GM23338 (cell line): ENCODE measurements at regions not wholly inside any gene's neighbourhood (a gene's known extent, or its start where the extent isn't known, plus 50 kb on each side); places are given as distances from the start of the nearest gene placed in this dataset.

ENCODE experiments used
- ATAC-seq: fragments of 200-7000 bp; cut with Tn5 transposase; 3 replicates; pipeline ENCODE4 v1.9.1; 2020
- DNase-seq: peaks from one replicate; pipeline ENCODE4 v3.0.0-alpha.2; 2015; ENCODE audit warnings: low spot score
- H2AFZ ChIP-seq: fragments of 200-600 bp; sonication (generic); 2 replicates; pipeline ENCODE4 v1.8.0; 2016; ENCODE audit warnings: antibody characterized with exemption, mild to moderate bottlenecking, moderate library complexity
- H3F3A ChIP-seq: fragments of 200-600 bp; sonication (generic); replicated peaks from 2 replicates; pipeline ENCODE4 v1.8.0; 2017; ENCODE audit warnings: antibody characterized with exemption, mixed run types, low read depth
- H3K27ac ChIP-seq: fragments of 200-600 bp; sonication (generic); 2 replicates; pipeline ENCODE4 v1.6.1; 2016; ENCODE audit warnings: low read depth
- H3K27me3 ChIP-seq: fragments of 200-600 bp; sonication (generic); 2 replicates; pipeline ENCODE4 v1.8.0; 2016; ENCODE audit warnings: mild to moderate bottlenecking, mixed run types, moderate library complexity; ENCODE audit not compliant: insufficient read depth
- H3K36me3 ChIP-seq: fragments of 200-600 bp; sonication (generic); 2 replicates; pipeline ENCODE4 v1.8.0; 2016; ENCODE audit warnings: mild to moderate bottlenecking; ENCODE audit not compliant: insufficient read depth
- H3K4me1 ChIP-seq: fragments of 200-600 bp; sonication (generic); 2 replicates; pipeline ENCODE4 v1.8.0; 2016; ENCODE audit warnings: mild to moderate bottlenecking, moderate library complexity; ENCODE audit not compliant: insufficient read depth
- H3K4me2 ChIP-seq: fragments of 200-600 bp; sonication (generic); 2 replicates; pipeline ENCODE4 v1.7.1; 2017; ENCODE audit warnings: mixed run types
- H3K4me3 ChIP-seq: fragments of 200-600 bp; sonication (generic); 2 replicates; pipeline ENCODE4 v1.6.1; 2016; ENCODE audit warnings: mixed run types
- H3K79me2 ChIP-seq: fragments of 200-600 bp; sonication (generic); replicated peaks from 2 replicates; pipeline ENCODE4 v1.8.0; 2017; ENCODE audit warnings: mild to moderate bottlenecking; ENCODE audit not compliant: insufficient read depth
- H3K9me2 ChIP-seq: fragments of 200-600 bp; sonication (generic); 2 replicates; pipeline ENCODE4 v1.8.0; 2017; ENCODE audit not compliant: insufficient read depth
- H4K20me1 ChIP-seq: fragments of 200-600 bp; sonication (generic); replicated peaks from 2 replicates; pipeline ENCODE4 v1.8.0; 2017; ENCODE audit warnings: mild to moderate bottlenecking; ENCODE audit not compliant: insufficient read depth
- H3K27ac Mint-ChIP-seq: 2 replicates; pipeline ENCODE4 v1.8.0; 2020; ENCODE audit warnings: inconsistent platforms, mild to moderate bottlenecking, moderate library complexity, mixed read lengths
- H3K27me3 Mint-ChIP-seq: 3 replicates; pipeline ENCODE4 v1.8.0; 2022; ENCODE audit warnings: low read depth, mild to moderate bottlenecking, moderate library complexity, mixed read lengths, inconsistent platforms; ENCODE audit not compliant: insufficient read depth, poor library complexity
- H3K36me3 Mint-ChIP-seq: 3 replicates; pipeline ENCODE4 v1.8.0; 2021; ENCODE audit warnings: low read depth, mild to moderate bottlenecking, inconsistent platforms, moderate library complexity, mixed read lengths
- H3K4me1 Mint-ChIP-seq: 3 replicates; pipeline ENCODE4 v1.8.0; 2020; ENCODE audit warnings: mild to moderate bottlenecking, inconsistent platforms, mixed read lengths
- H3K4me3 Mint-ChIP-seq: 3 replicates; pipeline ENCODE4 v1.8.0; 2021; ENCODE audit warnings: moderate library complexity, mild to moderate bottlenecking, inconsistent platforms, mixed read lengths
- H3K9me3 Mint-ChIP-seq: 3 replicates; pipeline ENCODE4 v1.8.0; 2020; ENCODE audit warnings: moderate library complexity, mild to moderate bottlenecking, inconsistent platforms, mixed read lengths
- CREB1 ChIP-seq: fragments of 250-450 bp; sonication (Bioruptor Pico); IDR thresholded peaks from 2 replicates; pipeline ENCODE4 v1.5.0; 2020; ENCODE audit warnings: low read depth, mild to moderate bottlenecking, moderate library complexity
- JUNB ChIP-seq: IDR thresholded peaks from one replicate; pipeline ENCODE4 v1.6.1; 2016; ENCODE audit warnings: antibody characterized with exemption; ENCODE audit not compliant: unreplicated experiment
- POLR2AphosphoS5 ChIP-seq: IDR thresholded peaks from 2 replicates; pipeline ENCODE4 v1.6.1; 2016; ENCODE audit warnings: antibody characterized with exemption, low read depth
- ZNF114 ChIP-seq: fragments of 250-450 bp; sonication (Bioruptor Pico); IDR thresholded peaks from 2 replicates; pipeline ENCODE4 v1.5.0; 2020; ENCODE audit warnings: mild to moderate bottlenecking, moderate library complexity
- ZNF331 ChIP-seq: fragments of 250-450 bp; sonication (Bioruptor Pico); IDR thresholded peaks from 2 replicates; pipeline ENCODE4 v1.5.0; 2020; ENCODE audit warnings: low read depth, mild to moderate bottlenecking, moderate library complexity
- TF ChIP-seq, protein P1 (sequence below), 2 experiments: fragments of 200-600 bp in 1 of 2; sonication (generic) in 1 of 2; conservative IDR thresholded peaks; 2 replicates each; pipeline versions ENCODE4 v1.5.1 to v1.6.1; 2016 to 2017; ENCODE audit warnings: antibody characterized with exemption in 2 of 2, low read depth in 2 of 2, mild to moderate bottlenecking in 2 of 2, moderate library complexity in 1 of 2
- TF ChIP-seq, protein P2 (sequence below): IDR thresholded peaks from 2 replicates; pipeline ENCODE4 v1.6.1; 2016; ENCODE audit warnings: antibody characterized with exemption
- TF ChIP-seq, protein P3 (sequence below): IDR thresholded peaks from one replicate; pipeline ENCODE4 v1.6.1; 2018; ENCODE audit warnings: antibody characterized with exemption; ENCODE audit not compliant: unreplicated experiment

DNA sequence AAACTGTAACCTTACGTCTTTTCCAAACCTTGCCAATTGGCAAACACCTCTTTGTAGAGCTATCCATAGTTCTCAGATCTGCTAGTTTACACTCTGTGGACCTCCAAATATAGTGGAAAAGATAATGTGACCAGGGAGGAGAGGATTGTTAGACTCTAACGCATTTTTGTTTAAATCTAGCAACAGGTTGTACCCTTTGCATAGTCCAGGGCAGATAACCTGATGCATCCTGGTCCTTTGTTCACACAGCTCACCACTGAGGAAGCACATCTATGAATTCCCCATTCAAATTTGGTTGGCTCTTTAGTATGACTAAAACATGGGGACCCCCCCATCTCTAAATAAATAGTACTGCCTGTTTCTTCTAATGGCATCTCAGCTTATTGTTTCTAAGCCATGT, 55.9 kb downstream of the PAGE2 start (continued):
- TF ChIP-seq, protein P1, sequence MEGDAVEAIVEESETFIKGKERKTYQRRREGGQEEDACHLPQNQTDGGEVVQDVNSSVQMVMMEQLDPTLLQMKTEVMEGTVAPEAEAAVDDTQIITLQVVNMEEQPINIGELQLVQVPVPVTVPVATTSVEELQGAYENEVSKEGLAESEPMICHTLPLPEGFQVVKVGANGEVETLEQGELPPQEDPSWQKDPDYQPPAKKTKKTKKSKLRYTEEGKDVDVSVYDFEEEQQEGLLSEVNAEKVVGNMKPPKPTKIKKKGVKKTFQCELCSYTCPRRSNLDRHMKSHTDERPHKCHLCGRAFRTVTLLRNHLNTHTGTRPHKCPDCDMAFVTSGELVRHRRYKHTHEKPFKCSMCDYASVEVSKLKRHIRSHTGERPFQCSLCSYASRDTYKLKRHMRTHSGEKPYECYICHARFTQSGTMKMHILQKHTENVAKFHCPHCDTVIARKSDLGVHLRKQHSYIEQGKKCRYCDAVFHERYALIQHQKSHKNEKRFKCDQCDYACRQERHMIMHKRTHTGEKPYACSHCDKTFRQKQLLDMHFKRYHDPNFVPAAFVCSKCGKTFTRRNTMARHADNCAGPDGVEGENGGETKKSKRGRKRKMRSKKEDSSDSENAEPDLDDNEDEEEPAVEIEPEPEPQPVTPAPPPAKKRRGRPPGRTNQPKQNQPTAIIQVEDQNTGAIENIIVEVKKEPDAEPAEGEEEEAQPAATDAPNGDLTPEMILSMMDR (conservative IDR thresholded peaks at IDR 0.05; ENCODE audit: low read depth in 2 of 2), result no peak
- no peak for TF ChIP-seq JUNB
- TF ChIP-seq, protein P2, sequence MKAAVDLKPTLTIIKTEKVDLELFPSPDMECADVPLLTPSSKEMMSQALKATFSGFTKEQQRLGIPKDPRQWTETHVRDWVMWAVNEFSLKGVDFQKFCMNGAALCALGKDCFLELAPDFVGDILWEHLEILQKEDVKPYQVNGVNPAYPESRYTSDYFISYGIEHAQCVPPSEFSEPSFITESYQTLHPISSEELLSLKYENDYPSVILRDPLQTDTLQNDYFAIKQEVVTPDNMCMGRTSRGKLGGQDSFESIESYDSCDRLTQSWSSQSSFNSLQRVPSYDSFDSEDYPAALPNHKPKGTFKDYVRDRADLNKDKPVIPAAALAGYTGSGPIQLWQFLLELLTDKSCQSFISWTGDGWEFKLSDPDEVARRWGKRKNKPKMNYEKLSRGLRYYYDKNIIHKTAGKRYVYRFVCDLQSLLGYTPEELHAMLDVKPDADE, result no peak
- TF ChIP-seq, protein P3, sequence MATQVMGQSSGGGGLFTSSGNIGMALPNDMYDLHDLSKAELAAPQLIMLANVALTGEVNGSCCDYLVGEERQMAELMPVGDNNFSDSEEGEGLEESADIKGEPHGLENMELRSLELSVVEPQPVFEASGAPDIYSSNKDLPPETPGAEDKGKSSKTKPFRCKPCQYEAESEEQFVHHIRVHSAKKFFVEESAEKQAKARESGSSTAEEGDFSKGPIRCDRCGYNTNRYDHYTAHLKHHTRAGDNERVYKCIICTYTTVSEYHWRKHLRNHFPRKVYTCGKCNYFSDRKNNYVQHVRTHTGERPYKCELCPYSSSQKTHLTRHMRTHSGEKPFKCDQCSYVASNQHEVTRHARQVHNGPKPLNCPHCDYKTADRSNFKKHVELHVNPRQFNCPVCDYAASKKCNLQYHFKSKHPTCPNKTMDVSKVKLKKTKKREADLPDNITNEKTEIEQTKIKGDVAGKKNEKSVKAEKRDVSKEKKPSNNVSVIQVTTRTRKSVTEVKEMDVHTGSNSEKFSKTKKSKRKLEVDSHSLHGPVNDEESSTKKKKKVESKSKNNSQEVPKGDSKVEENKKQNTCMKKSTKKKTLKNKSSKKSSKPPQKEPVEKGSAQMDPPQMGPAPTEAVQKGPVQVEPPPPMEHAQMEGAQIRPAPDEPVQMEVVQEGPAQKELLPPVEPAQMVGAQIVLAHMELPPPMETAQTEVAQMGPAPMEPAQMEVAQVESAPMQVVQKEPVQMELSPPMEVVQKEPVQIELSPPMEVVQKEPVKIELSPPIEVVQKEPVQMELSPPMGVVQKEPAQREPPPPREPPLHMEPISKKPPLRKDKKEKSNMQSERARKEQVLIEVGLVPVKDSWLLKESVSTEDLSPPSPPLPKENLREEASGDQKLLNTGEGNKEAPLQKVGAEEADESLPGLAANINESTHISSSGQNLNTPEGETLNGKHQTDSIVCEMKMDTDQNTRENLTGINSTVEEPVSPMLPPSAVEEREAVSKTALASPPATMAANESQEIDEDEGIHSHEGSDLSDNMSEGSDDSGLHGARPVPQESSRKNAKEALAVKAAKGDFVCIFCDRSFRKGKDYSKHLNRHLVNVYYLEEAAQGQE, result no peak

DNA sequence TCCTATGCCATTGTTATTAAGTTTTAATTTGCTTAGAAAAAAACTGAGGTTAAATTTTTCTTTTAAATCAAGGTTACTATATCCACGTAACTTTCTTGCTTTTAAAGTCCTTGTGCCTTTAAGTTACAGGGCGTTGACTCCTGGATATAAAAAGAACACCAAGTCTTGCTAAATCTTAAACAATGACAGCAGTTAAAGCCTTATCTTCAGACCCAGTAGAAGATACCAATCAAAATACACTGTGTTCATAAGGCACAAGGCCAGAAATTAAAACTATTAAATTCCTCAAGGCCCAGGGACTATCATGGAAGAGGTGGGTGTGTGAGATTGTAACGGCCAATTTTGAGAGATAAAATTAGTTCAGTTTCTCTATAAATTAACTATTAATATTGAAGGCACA, 60.4 kb downstream of the PAGE2 start:
- no peak overlapping the region for H3K4me2 ChIP-seq
- Mint-ChIP-seq H3K27ac (no peak overlapping the region), H3K36me3 (no peaks in the 10 kb centered on the region)
- TF ChIP-seq POLR2AphosphoS5 (no peak), CREB1 (no peak), ZNF114 (CRISPR knock-in tag) (no peak), ZNF331 (no peak)
- TF ChIP-seq, protein P2, result no peak
- TF ChIP-seq, protein P1 (conservative IDR thresholded peaks at IDR 0.05; ENCODE audit: low read depth in 2 of 2), result no peak
- TF ChIP-seq, protein P3, result no peak

More for the DNA sequence above, 60.4 kb downstream of the PAGE2 start:
- H3K4me1 Mint-ChIP-seq, result no peaks in the 10 kb centered on the region
- no peaks in the 10 kb centered on the region for H4K20me1 ChIP-seq
- H2AFZ ChIP-seq, result no peak overlapping the region
- H3K4me3 ChIP-seq, result no peak overlapping the region
- no peaks in the 10 kb centered on the region for H3K27me3 Mint-ChIP-seq
- no peaks in the 10 kb centered on the region for H3K9me2 ChIP-seq
- DNase-seq (no peak), ATAC-seq (no peak)
- H3K79me2 ChIP-seq, result no peaks in the 10 kb centered on the region
- no peak overlapping the region for H3K4me3 Mint-ChIP-seq
- no peaks in the 10 kb centered on the region for H3K4me1 ChIP-seq
- H3K27me3 ChIP-seq, result no peaks in the 10 kb centered on the region
- H3K36me3 ChIP-seq, result no peaks in the 10 kb centered on the region
- no peak overlapping the region for H3K27ac ChIP-seq
- H3F3A ChIP-seq, result no peaks in the 10 kb centered on the region
- no peaks in the 10 kb centered on the region for H3K9me3 Mint-ChIP-seq
